ENCODE measurements at regions not wholly inside any gene's neighbourhood (a gene's known extent, or its start where the extent isn't known, plus 50 kb on each side); places are given as distances from the start of the nearest gene placed in this dataset.

DNA sequence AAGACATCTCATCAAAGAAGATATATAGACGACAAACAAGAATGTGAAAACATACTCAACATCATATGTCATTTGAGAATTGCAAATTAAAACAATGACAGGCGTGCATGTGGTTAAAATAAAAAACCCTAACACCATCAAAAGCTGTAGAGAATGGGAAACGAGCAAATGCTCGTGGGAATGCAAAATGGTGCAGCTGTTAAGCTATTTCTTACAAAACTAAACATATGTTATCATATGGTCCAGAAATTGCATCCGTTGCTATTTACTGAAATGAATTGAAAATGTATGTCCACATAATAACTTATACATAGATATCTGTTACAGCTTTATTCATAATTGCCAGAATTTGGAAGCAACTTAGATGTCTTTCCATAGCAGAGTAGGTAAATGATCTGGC lies 574.4 kb downstream of the TNS3 start:
- no peak overlapping the region for H3K18ac ChIP-seq (ENCODE audit: extremely low read depth, low read length)
- H2BK5ac ChIP-seq (ENCODE audit: low read depth, low read length) = no peak overlapping the region
- H4K91ac ChIP-seq (replicated peaks; ENCODE audit: insufficient read length, low read length) = no peak overlapping the region
- H2BK20ac ChIP-seq (ENCODE audit: low read length) = no peak overlapping the region
- DNase-seq (ENCODE audit: low read depth in 1 of 2, low spot score in 2 of 2) (no peak), FAIRE-seq (no peak)
- no peak overlapping the region for H3K27ac ChIP-seq (ENCODE audit: low read depth, low read length)
- no peaks in the 10 kb centered on the region for H3K79me2 ChIP-seq (ENCODE audit: control insufficient read depth in 1 of 2, insufficient read depth in 2 of 2, low read length in 2 of 2)
- ChIA-PET CTCF (ENCODE audit: partially characterized antibody) (no interaction called here), POLR2A (ENCODE audit: partially characterized antibody) (no interaction called here)
- no peak overlapping the region for H4K8ac ChIP-seq (ENCODE audit: extremely low read depth, insufficient read depth, low read length)
- H3K4me1 ChIP-seq (replicated peaks in 1 of 4; ENCODE audit: control insufficient read depth in 3 of 4, insufficient read depth in 4 of 4, low read length in 3 of 4) = no peaks in the 10 kb centered on the region
- H3K4me3 ChIP-seq (ENCODE audit: extremely low read depth in 1 of 4, insufficient read depth in 2 of 4, low read depth in 3 of 4, low read length in 4 of 4) = no peak overlapping the region
- H4K5ac ChIP-seq (ENCODE audit: insufficient read length, low read depth, low read length) = no peak overlapping the region
- no peak overlapping the region for H3K4ac ChIP-seq (replicated peaks; ENCODE audit: insufficient read length, low read depth, low read length)
- WGBS, 2 experiments (ENCODE audit: extremely low coverage in 1 of 2, insufficient coverage in 1 of 2, insufficient read length in 1 of 2, insufficient replicate concordance in 2 of 2, low coverage in 1 of 2, low lambda C conversion rate in 2 of 2, missing lambda C conversion rate in 1 of 2) = 81% methylated on average over 5 of the region's 5 CpGs; no CpG with 5 or more reads in 1 of the 2 experiments
- H3K23me2 ChIP-seq (ENCODE audit: low read depth, low read length) = no peaks in the 10 kb centered on the region; the same call in 1 of the 2 replicates
- no peak overlapping the region for H3K23ac ChIP-seq (ENCODE audit: insufficient read length)
- no peak overlapping the region for H2BK12ac ChIP-seq (ENCODE audit: low read depth, low read length)
- H3K9ac ChIP-seq (replicated peaks in 1 of 4; ENCODE audit: extremely low read depth in 1 of 4, low read depth in 3 of 4, low read length in 3 of 4) = no peak overlapping the region
- no peaks in the 10 kb centered on the region for H3K36me3 ChIP-seq (ENCODE audit: control insufficient read depth in 2 of 4, insufficient read depth in 4 of 4, low read length in 3 of 4)
- no peak overlapping the region for H3K4me2 ChIP-seq (ENCODE audit: insufficient read depth in 1 of 2, low read depth in 2 of 2, low read length in 2 of 2)
- TF ChIP-seq HDAC6 (IDR thresholded peaks at IDR 0.05; ENCODE audit: low read depth, low read length) (no peak), EZH2 (IDR thresholded peaks at IDR 0.05; ENCODE audit: low read depth, low read length, severe bottlenecking) (no peak), SP4 (IDR thresholded peaks at IDR 0.05; ENCODE audit: low read length) (no peak), ZNF274 (IDR thresholded peaks at IDR 0.05; ENCODE audit: borderline replicate concordance, extremely low read depth, low read length) (no peak), SRF (IDR thresholded peaks at IDR 0.05; ENCODE audit: low read depth, low read length) (no peak), PHF8 (conservative IDR thresholded peaks at IDR 0.05; ENCODE audit: low read depth, low read length) (no peak), SUZ12 (IDR thresholded peaks at IDR 0.05; ENCODE audit: low read length) (no peak), SIRT6 (IDR thresholded peaks at IDR 0.05; ENCODE audit: low read length) (no peak), ASH2L (IDR thresholded peaks at IDR 0.05; ENCODE audit: low read length) (no peak), TBP (IDR thresholded peaks at IDR 0.05; ENCODE audit: low read depth, low read length) (no peak), BRCA1 (IDR thresholded peaks at IDR 0.05; ENCODE audit: low read depth, low read length) (no peak), NRF1 (IDR thresholded peaks at IDR 0.05; ENCODE audit: low read depth, low read length) (no peak)
- TF ChIP-seq, protein P1, sequence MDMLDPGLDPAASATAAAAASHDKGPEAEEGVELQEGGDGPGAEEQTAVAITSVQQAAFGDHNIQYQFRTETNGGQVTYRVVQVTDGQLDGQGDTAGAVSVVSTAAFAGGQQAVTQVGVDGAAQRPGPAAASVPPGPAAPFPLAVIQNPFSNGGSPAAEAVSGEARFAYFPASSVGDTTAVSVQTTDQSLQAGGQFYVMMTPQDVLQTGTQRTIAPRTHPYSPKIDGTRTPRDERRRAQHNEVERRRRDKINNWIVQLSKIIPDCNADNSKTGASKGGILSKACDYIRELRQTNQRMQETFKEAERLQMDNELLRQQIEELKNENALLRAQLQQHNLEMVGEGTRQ (IDR thresholded peaks at IDR 0.05; ENCODE audit: low read length) = no peak
- H2AFZ ChIP-seq (ENCODE audit: low read length) = no peak overlapping the region
- H3K56ac ChIP-seq (replicated peaks; ENCODE audit: insufficient read length, low read depth, low read length) = no peak overlapping the region
- no peak overlapping the region for H2BK15ac ChIP-seq (ENCODE audit: low read length)
- H2AK5ac ChIP-seq (ENCODE audit: low read depth, low read length) = no peak overlapping the region
- no peaks in the 10 kb centered on the region for H3K9me3 ChIP-seq (ENCODE audit: insufficient read depth in 2 of 2, low read depth in 1 of 2, low read length in 1 of 2)
- no peaks in the 10 kb centered on the region for H3K27me3 ChIP-seq (replicated peaks in 1 of 4; ENCODE audit: control insufficient read depth in 3 of 4, extremely low read depth in 1 of 4, insufficient read depth in 3 of 4, low read length in 3 of 4)
- no peak overlapping the region for H2BK120ac ChIP-seq (replicated peaks; ENCODE audit: low read depth, low read length)
- no peak overlapping the region for H3K14ac ChIP-seq (ENCODE audit: insufficient read length)
- no peaks in the 10 kb centered on the region for H3K79me1 ChIP-seq (ENCODE audit: low read depth, low read length)
- no peaks in the 10 kb centered on the region for H4K20me1 ChIP-seq (replicated peaks in 1 of 2; ENCODE audit: control insufficient read depth in 1 of 2, insufficient read depth in 2 of 2, low read length in 2 of 2)

Measured in H1 (cell line).